Thoracic aorta (tissue), 2 donors: ENCODE measurements at regions not wholly inside any gene's neighbourhood (a gene's known extent, or its start where the extent isn't known, plus 50 kb on each side); places are given as distances from the start of the nearest gene placed in this dataset.

Experiments
- ATAC-seq: fragments of 150-250 bp; one replicate; pipeline ENCODE4 v1.8.0; 2017; ENCODE audit warnings: low read depth; ENCODE audit not compliant: insufficient number of reproducible peaks, low FRiP score
- DNase-seq: peaks from one replicate; pipeline ENCODE4 v3.0.0-alpha.2; 2020; ENCODE audit warnings: low spot score
- H3K27ac ChIP-seq, 2 donors: fragments of 200-600 bp; sonication (generic); 1 replicate in 1 of 2; 2 replicates in 1 of 2; pipeline ENCODE4 v1.5.1; 2016; ENCODE audit warnings: mild to moderate bottlenecking in 2 of 2, moderate library complexity in 2 of 2
- H3K27me3 ChIP-seq: fragments of 200-600 bp; sonication (generic); replicated peaks from 2 replicates; pipeline ENCODE4 v1.6.0; 2016; ENCODE audit warnings: mild to moderate bottlenecking; ENCODE audit not compliant: insufficient read depth
- H3K36me3 ChIP-seq: fragments of 200-600 bp; sonication (generic); one replicate; pipeline ENCODE4 v1.5.1; 2016
- H3K4me1 ChIP-seq, 2 donors: fragments of 200-600 bp; sonication (generic); 1 replicate in 1 of 2; 2 replicates in 1 of 2; pipeline versions ENCODE4 v1.5.1 to v1.6.0; 2016; ENCODE audit warnings: low read depth in 2 of 2, mild to moderate bottlenecking in 1 of 2; ENCODE audit not compliant: control insufficient read depth in 1 of 2
- H3K4me3 ChIP-seq: fragments of 200-600 bp; sonication (generic); 2 replicates; pipeline ENCODE4 v1.5.1; 2016; ENCODE audit warnings: mild to moderate bottlenecking
- H3K9me3 ChIP-seq: fragments of 200-600 bp; sonication (generic); 2 replicates; pipeline ENCODE4 v1.5.1; 2016
- CTCF ChIP-seq: fragments of 200-600 bp; sonication (generic); IDR thresholded peaks from one replicate; pipeline ENCODE4 v1.5.1; 2019; ENCODE audit warnings: antibody characterized with exemption

GRCh38 chr18:33870059-33870458, 292.0 kb downstream of the ASXL3 start:
- ATAC-seq (no peak), DNase-seq (no peak)
- no peaks in the 10 kb centered on the region for H3K9me3 ChIP-seq
- no peak overlapping the region for H3K4me3 ChIP-seq
- no peaks in the 10 kb centered on the region for H3K36me3 ChIP-seq
- H3K4me1 ChIP-seq = no peaks in the 10 kb centered on the region
- H3K27ac ChIP-seq = no peak overlapping the region
- no peaks in the 10 kb centered on the region for H3K27me3 ChIP-seq
- TF ChIP-seq CTCF = no peak

GRCh38 chr18:33866386-33866785, 288.4 kb downstream of the ASXL3 start:
- no peak overlapping the region for H3K4me3 ChIP-seq
- H3K4me1 ChIP-seq = no peaks in the 10 kb centered on the region
- ATAC-seq = no peak
- H3K27me3 ChIP-seq = no peaks in the 10 kb centered on the region
- H3K36me3 ChIP-seq = no peaks in the 10 kb centered on the region
- DNase-seq = no peak
- H3K27ac ChIP-seq = no peak overlapping the region
- no peak for TF ChIP-seq CTCF
- H3K9me3 ChIP-seq = no peaks in the 10 kb centered on the region

GRCh38 chr18:33863912-33864311, 285.9 kb downstream of the ASXL3 start:
- DNase-seq (no peak), ATAC-seq (no peak)
- H3K4me1 ChIP-seq = no peaks in the 10 kb centered on the region
- H3K27ac ChIP-seq = no peak overlapping the region
- H3K9me3 ChIP-seq = no peaks in the 10 kb centered on the region
- H3K4me3 ChIP-seq = no peak overlapping the region
- H3K27me3 ChIP-seq = no peaks in the 10 kb centered on the region
- no peaks in the 10 kb centered on the region for H3K36me3 ChIP-seq
- TF ChIP-seq CTCF = no peak

- no peak for DNase-seq
These were observed 276.8 kb downstream of the ASXL3 start for GRCh38 chr18:33854827-33855139.

GRCh38 chr18:33854086-33854826, 276.2 kb downstream of the ASXL3 start:
- no peak overlapping the region for H3K4me3 ChIP-seq
- ATAC-seq = no peak
- H3K36me3 ChIP-seq = no peaks in the 10 kb centered on the region
- DNase-seq = no peak
- no peaks in the 10 kb centered on the region for H3K4me1 ChIP-seq
- no peak overlapping the region for H3K27ac ChIP-seq
- TF ChIP-seq CTCF = no peak
- no peaks in the 10 kb centered on the region for H3K9me3 ChIP-seq
- H3K27me3 ChIP-seq = no peaks in the 10 kb centered on the region

More at GRCh38 chr18:33854827-33855139, 276.8 kb downstream of the ASXL3 start:
- Histone ChIP-seq H3K4me3 (no peak overlapping the region), H3K27ac (no peak overlapping the region), H3K27me3 (no peaks in the 10 kb centered on the region), H3K9me3 (no peaks in the 10 kb centered on the region), H3K4me1 (no peaks in the 10 kb centered on the region), H3K36me3 (no peaks in the 10 kb centered on the region)
- ATAC-seq = no peak
- no peak for TF ChIP-seq CTCF
